H54 (cell line): ENCODE measurements at regions not wholly inside any gene's neighbourhood (a gene's known extent, or its start where the extent isn't known, plus 50 kb on each side); places are given as distances from the start of the nearest gene placed in this dataset.

Experiments
- DNase-seq: peaks from one replicate; pipeline ENCODE4 v3.0.0; 2011; ENCODE audit warnings: low spot score, mixed read lengths; ENCODE audit not compliant: insufficient read length
- FAIRE-seq: peaks from 3 replicates; lab custom pipeline; 2011; peaks lifted over from hg19 to GRCh38; lab: Jason Lieb, UNC
- POLR2A ChIP-seq: IDR thresholded peaks from 2 replicates; pipeline ENCODE4 v1.6.1; 2011; ENCODE audit warnings: low read depth, mild to moderate bottlenecking, low read length

GRCh38 chrX:5829469-5829868, 399.2 kb downstream of the NLGN4X start:
- DNase-seq = no peak
- no peak for TF ChIP-seq POLR2A
- FAIRE-seq = no peak

GRCh38 chrX:5829060-5829459, 399.6 kb downstream of the NLGN4X start:
- DNase-seq (no peak), FAIRE-seq (no peak)
- TF ChIP-seq POLR2A = no peak

- DNase-seq = no peak
- no peak for TF ChIP-seq POLR2A
- no peak for FAIRE-seq
Observed at GRCh38 chrX:5823903-5824302, 404.8 kb downstream of the NLGN4X start.

GRCh38 chrX:5810636-5811035, 418.0 kb downstream of the NLGN4X start:
- no peak for FAIRE-seq
- no peak for DNase-seq
- TF ChIP-seq POLR2A = no peak

- FAIRE-seq = no peak
- DNase-seq = no peak
- TF ChIP-seq POLR2A = no peak
Observed at GRCh38 chrX:5807181-5807580, 421.5 kb downstream of the NLGN4X start.

GRCh38 chrX:5802391-5802790, 426.3 kb downstream of the NLGN4X start:
- DNase-seq (no peak), FAIRE-seq (no peak)
- no peak for TF ChIP-seq POLR2A

- FAIRE-seq (no peak), DNase-seq (no peak)
- no peak for TF ChIP-seq POLR2A
Observed at GRCh38 chrX:5791721-5792120, 436.9 kb downstream of the NLGN4X start.

GRCh38 chrX:5788910-5789309, 439.8 kb downstream of the NLGN4X start:
- TF ChIP-seq POLR2A = no peak
- DNase-seq (no peak), FAIRE-seq (no peak)

GRCh38 chrX:5780821-5781220, 447.8 kb downstream of the NLGN4X start:
- no peak for FAIRE-seq
- no peak for TF ChIP-seq POLR2A
- DNase-seq = no peak

GRCh38 chrX:5775846-5776430, 452.7 kb downstream of the NLGN4X start:
- no peak for TF ChIP-seq POLR2A
- FAIRE-seq (no peak), DNase-seq (no peak)

GRCh38 chrX:5774446-5774845, 454.2 kb downstream of the NLGN4X start:
- no peak for TF ChIP-seq POLR2A
- FAIRE-seq (no peak), DNase-seq (no peak)

GRCh38 chrX:5771441-5771840, 457.2 kb downstream of the NLGN4X start:
- FAIRE-seq (no peak), DNase-seq (no peak)
- TF ChIP-seq POLR2A = no peak

- no peak for FAIRE-seq
- TF ChIP-seq POLR2A = no peak
- DNase-seq = no peak
Observed at GRCh38 chrX:5756616-5757015, 472.1 kb downstream of the NLGN4X start.

GRCh38 chrX:5753291-5753690, 475.4 kb downstream of the NLGN4X start:
- DNase-seq = no peak
- no peak for FAIRE-seq
- TF ChIP-seq POLR2A = no peak

- FAIRE-seq = no peak
- TF ChIP-seq POLR2A = no peak
Observed at GRCh38 chrX:5752831-5753230, 475.8 kb downstream of the NLGN4X start.

GRCh38 chrX:5748586-5749150, 480.0 kb downstream of the NLGN4X start:
- TF ChIP-seq POLR2A = no peak
- FAIRE-seq = no peak
- no peak for DNase-seq

More at GRCh38 chrX:5752831-5753230, 475.8 kb downstream of the NLGN4X start:
- no peak for DNase-seq
